GM12872 (cell line): ENCODE measurements at regions not wholly inside any gene's neighbourhood (a gene's known extent, or its start where the extent isn't known, plus 50 kb on each side); places are given as distances from the start of the nearest gene placed in this dataset.

Experiments used
- CTCF ChIP-seq: IDR thresholded peaks from 3 replicates; pipeline ENCODE4 v1.5.1; 2011; ENCODE audit warnings: low read depth, mild to moderate bottlenecking, low read length, moderate library complexity; ENCODE audit not compliant: insufficient read depth

GRCh38 chr2:56784046-56784445, 600.3 kb downstream of the CCDC85A start:
- TF ChIP-seq CTCF = no peak

DNA sequence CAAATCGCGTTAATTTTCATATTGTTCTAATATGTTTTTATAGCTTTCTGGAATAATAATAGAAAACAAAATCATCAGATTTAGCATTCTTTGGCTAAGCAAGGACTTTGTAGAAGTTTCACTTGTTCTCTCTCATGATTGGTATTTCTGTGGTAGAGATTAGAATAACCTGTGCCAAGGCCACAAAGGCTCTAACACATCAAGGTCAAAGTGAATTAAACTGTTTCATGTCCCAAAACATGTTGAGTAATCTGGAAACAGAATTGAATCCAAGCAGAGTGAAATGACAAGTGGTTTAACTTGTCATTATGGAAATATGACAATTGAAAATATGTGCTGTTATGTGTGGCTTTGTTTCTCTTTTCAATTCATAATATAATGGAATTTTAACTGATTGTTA, 617.4 kb downstream of the CCDC85A start:
- TF ChIP-seq CTCF = no peak

DNA sequence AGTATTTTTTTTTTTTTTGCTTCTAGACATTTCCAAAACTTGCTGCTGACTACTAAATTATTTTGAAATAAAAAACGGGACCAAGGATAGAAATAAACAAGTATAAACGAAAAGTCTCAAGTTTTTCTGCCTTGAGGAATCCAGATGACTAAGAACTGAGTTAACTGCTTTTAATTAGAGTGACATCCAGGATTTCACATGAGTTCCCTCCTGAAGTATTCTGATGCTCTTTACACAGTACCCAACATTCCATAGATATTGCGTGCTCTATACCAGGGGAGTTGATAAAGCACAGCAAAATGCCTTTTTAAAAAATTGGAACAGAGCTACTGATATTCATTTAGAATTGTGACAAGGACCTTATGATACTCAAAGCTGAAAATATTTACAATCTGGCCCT, 618.0 kb downstream of the CCDC85A start:
- TF ChIP-seq CTCF = no peak

GRCh38 chr2:56803596-56803995, 619.8 kb downstream of the CCDC85A start:
- no peak for TF ChIP-seq CTCF

DNA sequence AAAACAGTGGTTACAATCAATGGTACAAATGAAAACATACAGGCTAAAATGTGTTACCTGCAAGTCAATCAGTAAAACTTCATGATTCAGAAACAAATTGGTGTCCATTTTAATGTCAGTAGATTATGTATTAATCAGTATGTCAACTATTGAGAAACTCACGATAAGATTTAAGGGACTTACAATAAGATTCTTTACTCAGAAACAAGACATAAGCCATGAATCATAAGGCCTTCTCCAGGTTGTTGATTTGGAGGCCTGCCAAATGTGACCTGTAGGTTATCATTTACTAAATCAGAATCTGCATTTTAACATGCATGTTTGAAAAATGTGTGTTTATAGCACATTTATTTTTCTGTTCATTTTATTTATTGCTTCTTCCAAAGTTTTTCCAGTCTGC, 623.1 kb downstream of the CCDC85A start:
- TF ChIP-seq CTCF = no peak

GRCh38 chr2:56807861-56808260, 624.1 kb downstream of the CCDC85A start:
- no peak for TF ChIP-seq CTCF

GRCh38 chr2:56811401-56811800, 627.6 kb downstream of the CCDC85A start:
- TF ChIP-seq CTCF = no peak

- no peak for TF ChIP-seq CTCF
These were observed 628.6 kb downstream of the CCDC85A start for GRCh38 chr2:56812432-56812831.
